ENCODE measurements at regions not wholly inside any gene's neighbourhood (a gene's known extent, or its start where the extent isn't known, plus 50 kb on each side); places are given as distances from the start of the nearest gene placed in this dataset.

GRCh38 chr2:102986826-102987490 is 225.1 kb downstream of the TMEM182 start:
- TF ChIP-seq EZH2 (IDR thresholded peaks at IDR 0.05; ENCODE audit: borderline replicate concordance, low read length) = no peak
- no peak for TF ChIP-seq CTCF (conservative IDR thresholded peaks at IDR 0.05 in 1 of 2, IDR thresholded peaks at IDR 0.05 in 1 of 2; ENCODE audit: extremely low read depth in 1 of 2, insufficient read depth in 1 of 2, low read depth in 1 of 2, low read length in 2 of 2)

All from mammary epithelial cell (primary cell).